ENCODE measurements at regions not wholly inside any gene's neighbourhood (a gene's known extent, or its start where the extent isn't known, plus 50 kb on each side); places are given as distances from the start of the nearest gene placed in this dataset.

- TF ChIP-seq CTCF (IDR thresholded peaks at IDR 0.05; ENCODE audit: poor library complexity) (no peak), EZH2phosphoT487 (IDR thresholded peaks at IDR 0.05; ENCODE audit: low read depth, severe bottlenecking, unreplicated experiment) (no peak), EZH2 (IDR thresholded peaks at IDR 0.05; ENCODE audit: borderline replicate concordance) (no peak)
These were observed 881.4 kb upstream of the B3GALT2 start for GRCh38 chr1:194067772-194068171.
